WTC11 (cell line): ENCODE measurements at regions not wholly inside any gene's neighbourhood (a gene's known extent, or its start where the extent isn't known, plus 50 kb on each side); places are given as distances from the start of the nearest gene placed in this dataset.

Experiments used
- AFF4 ChIP-seq: sonication (generic); formaldehyde crosslinking; IDR thresholded peaks from 2 replicates; pipeline ENCODE4 v1.8.1; 2023; ENCODE audit warnings: mild to moderate bottlenecking, missing genetic modification reagents, borderline replicate concordance
- CREM ChIP-seq: sonication (generic); formaldehyde crosslinking; IDR thresholded peaks from 2 replicates; pipeline ENCODE4 v1.8.1; 2022; ENCODE audit warnings: mild to moderate bottlenecking, missing genetic modification reagents, moderate library complexity
- CTCF ChIP-seq: fragments of 200-600 bp; IDR thresholded peaks from 2 replicates; pipeline ENCODE4 v1.8.0; 2022; ENCODE audit warnings: antibody characterized with exemption
- E2F5 ChIP-seq: sonication (generic); formaldehyde crosslinking; IDR thresholded peaks from 2 replicates; pipeline ENCODE4 v1.8.1; 2022; ENCODE audit warnings: mild to moderate bottlenecking, moderate library complexity, missing genetic modification reagents
- MAX ChIP-seq: sonication (generic); formaldehyde crosslinking; IDR thresholded peaks from 2 replicates; pipeline ENCODE4 v1.8.0; 2022; ENCODE audit warnings: mild to moderate bottlenecking, missing genetic modification reagents
- NFYB ChIP-seq: sonication (generic); formaldehyde crosslinking; conservative IDR thresholded peaks from 2 replicates; pipeline ENCODE4 v1.8.0; 2022; ENCODE audit warnings: low read depth, missing genetic modification reagents
- NR3C1 ChIP-seq: sonication (generic); formaldehyde crosslinking; conservative IDR thresholded peaks from 2 replicates; pipeline ENCODE4 v1.8.1; 2023; ENCODE audit warnings: low read depth, mild to moderate bottlenecking, missing genetic modification reagents
- PREB ChIP-seq: sonication (generic); formaldehyde crosslinking; IDR thresholded peaks from 2 replicates; pipeline ENCODE4 v1.8.1; 2022; ENCODE audit warnings: mild to moderate bottlenecking, missing genetic modification reagents, moderate library complexity, borderline replicate concordance
- USF2 ChIP-seq: sonication (generic); formaldehyde crosslinking; IDR thresholded peaks from 2 replicates; pipeline ENCODE4 v1.8.1; 2023; ENCODE audit warnings: mild to moderate bottlenecking, missing genetic modification reagents, moderate library complexity
- ZNF232 ChIP-seq: sonication (generic); formaldehyde crosslinking; IDR thresholded peaks from 2 replicates; pipeline ENCODE4 v1.8.0; 2022; ENCODE audit warnings: mild to moderate bottlenecking, missing genetic modification reagents

GRCh38 chr4:100098681-100099080 is 91.6 kb downstream of the DDIT4L start:
- TF ChIP-seq NFYB (no peak), NR3C1 (CRISPR knock-in tag) (no peak), CTCF (no peak), USF2 (CRISPR knock-in tag) (no peak), MAX (CRISPR knock-in tag) (no peak), AFF4 (CRISPR knock-in tag) (no peak), PREB (CRISPR knock-in tag) (no peak), ZNF232 (CRISPR knock-in tag) (no peak), E2F5 (CRISPR knock-in tag) (no peak), CREM (CRISPR knock-in tag) (no peak)
